C4-2B (cell line): ENCODE measurements at regions not wholly inside any gene's neighbourhood (a gene's known extent, or its start where the extent isn't known, plus 50 kb on each side); places are given as distances from the start of the nearest gene placed in this dataset.

Experiments
- CTCF ChIP-seq: fragments of 450-650 bp; conservative IDR thresholded peaks from 2 replicates; pipeline ENCODE4 v1.5.1; 2017; ENCODE audit warnings: mild to moderate bottlenecking
- ZFX ChIP-seq: fragments of 450-650 bp; IDR thresholded peaks from 2 replicates; pipeline ENCODE4 v1.6.1; 2017

DNA sequence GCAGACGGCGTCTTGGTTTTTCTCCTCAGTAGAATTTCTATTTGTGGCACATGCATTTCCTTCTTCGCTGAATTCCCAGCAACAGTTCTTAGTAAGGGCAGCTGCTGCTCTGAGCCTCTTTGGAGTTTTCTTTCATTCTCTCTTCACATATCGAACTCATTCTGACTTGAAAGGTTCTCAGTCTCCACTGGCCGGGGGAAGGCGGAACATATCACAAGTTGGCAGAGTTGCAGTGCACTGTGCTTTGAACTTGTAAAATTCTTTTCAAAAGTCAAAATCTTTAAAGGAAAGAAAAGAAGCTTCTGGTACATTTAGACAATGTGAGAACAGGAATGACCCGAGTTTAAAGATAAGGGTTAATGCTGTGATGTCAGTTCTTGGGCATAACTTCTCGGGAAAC is 286.1 kb upstream of the MAP3K7 start:
- no peak for TF ChIP-seq ZFX
- TF ChIP-seq CTCF: no peak
